Right ventricle myocardium superior (tissue), 1 donor: ENCODE measurements at regions not wholly inside any gene's neighbourhood (a gene's known extent, or its start where the extent isn't known, plus 50 kb on each side); places are given as distances from the start of the nearest gene placed in this dataset.
"Not testable (repeated sequence)": the region's sequence is repeated elsewhere in the genome, so short reads cannot be mapped to it uniquely, and the experiment has no call there.

Source experiments
- ATAC-seq: fragments of 200-7000 bp; cut with Tn5 transposase; one replicate; pipeline ENCODE4 v1.9.1; 2020; ENCODE audit warnings: mild to moderate bottlenecking; ENCODE audit not compliant: poor library complexity
- DNase-seq: peaks from one replicate; pipeline ENCODE4 v3.0.0-alpha.2; 2020
- intact Hi-C: fragments of 100-400 bp; cut with DNase I; formaldehyde crosslinking; loops from one replicate; pipeline ENCODE4 v1.11.2; 2022
- donor health status: DM: no; HTN: yes; CAD: no; lungs with severe emphysema.

DNA sequence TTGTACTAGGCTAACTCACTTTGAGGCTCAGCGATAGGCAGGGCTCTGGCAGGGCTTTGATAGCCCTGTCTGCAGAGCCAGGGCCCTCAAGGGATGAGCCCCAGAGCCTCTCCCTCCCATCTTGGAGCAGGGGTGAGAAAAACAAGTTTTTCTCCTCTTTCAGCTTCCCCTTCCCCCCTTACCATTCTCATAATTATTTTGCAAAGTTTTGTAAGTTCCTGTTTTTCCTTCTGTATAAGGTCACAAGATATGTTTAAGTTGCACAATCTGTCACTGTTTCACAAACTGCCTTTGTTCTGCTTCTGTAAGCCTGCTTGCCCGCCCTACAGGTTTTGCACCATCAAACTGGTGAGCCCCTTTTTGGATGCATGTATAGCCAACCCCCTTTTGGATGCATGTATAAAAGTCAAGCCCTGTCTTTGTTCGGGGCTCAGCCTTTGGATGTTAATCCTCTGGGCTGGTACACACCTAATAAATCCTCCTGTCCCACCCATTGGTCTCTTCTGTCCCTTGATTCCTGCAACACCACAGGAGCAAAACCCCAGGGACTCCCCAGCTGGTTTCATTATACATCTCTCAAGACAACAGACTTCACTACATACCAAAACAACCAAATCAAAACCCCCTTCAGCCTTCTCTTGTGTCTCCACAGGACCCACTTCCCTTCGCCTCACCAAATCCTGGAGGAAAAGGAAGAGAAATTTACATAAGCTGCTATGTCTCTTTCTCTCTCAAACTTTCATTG, 52.5 kb upstream of the RESF1 start:
- DNase-seq, result no peak
- intact Hi-C loops, result no loop called here
- peak; percentile 25 for ATAC-seq

GRCh38 chr12:31903025-31903424, 56.2 kb upstream of the RESF1 start:
- DNase-seq (no peak), ATAC-seq (no peak)
- intact Hi-C loops, result no loop called here

DNA sequence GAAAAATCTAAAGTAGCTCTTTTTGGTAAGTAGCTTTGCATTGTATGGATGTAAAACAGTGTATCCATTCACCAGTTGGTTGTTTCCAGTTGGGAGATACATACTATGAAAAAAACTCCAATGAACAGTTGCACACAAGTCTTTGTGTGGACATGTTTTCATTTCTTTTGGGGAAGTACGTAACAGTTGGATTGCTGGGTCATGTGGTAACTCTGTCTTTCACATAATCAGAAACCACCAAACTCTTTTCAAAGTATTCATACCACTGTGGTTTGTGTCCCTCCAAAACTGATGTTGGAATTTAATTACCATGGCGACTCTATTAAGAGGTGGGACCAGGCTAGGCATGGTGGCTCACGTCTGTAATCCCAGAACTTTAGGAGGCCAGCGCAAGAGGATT, 58.9 kb upstream of the RESF1 start:
- no peak for DNase-seq
- no peak for ATAC-seq
- intact Hi-C loops, result no loop called here

DNA sequence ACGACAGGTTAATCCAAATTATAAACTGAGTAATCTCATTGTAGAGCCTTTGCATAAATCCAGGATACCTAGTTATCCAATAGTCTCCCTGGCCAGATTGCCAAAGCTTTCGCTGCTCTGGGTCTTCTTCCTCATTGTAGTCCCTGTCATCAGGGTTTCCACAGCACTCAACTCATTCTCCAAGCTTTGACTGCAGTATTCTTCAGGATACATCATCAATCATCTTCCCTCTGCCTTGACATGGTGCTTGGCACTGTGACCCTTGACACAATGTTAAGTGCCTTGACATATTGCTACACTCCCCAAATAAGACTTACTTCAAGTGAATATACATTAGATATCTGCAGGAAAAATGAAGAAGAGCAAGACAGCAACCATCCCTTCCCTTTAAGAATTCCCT, 60.1 kb upstream of the RESF1 start:
- intact Hi-C loops, result no loop called here

DNA sequence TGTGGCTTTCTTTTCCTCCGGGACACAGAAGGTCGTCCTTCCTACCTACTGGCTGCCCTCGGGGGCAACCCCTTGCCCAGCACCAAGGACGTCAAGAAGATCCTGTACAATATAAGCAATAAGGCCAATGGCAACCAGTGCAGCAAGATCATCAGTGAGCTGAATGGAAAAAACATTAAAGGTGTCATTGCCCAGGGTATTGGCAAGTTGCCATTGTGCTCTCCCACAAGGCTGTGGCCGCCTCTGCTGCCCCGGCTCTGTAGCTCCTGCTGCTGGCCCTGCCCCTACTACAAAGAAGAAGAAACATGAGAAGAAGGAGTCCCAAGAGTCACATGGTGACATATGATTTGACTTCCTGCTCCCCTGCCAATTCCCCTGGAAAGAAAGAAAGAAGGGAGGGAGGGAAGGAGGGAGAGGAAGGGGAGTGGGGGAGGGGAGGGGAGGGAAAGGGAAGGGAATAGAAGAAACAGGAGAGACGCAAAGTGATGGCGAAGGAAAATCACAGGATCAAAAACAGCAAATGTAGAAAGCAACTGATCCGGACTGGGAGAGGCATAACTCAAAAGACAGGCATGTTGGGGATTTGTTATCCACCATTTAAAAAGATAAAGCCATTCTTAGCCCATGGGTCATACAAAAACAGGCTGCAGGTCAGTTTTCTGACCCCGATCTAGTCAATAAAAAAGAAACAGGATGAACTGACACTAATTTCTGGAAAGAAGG, 61.3 kb upstream of the RESF1 start:
- ATAC-seq (peak; percentile 72), DNase-seq (peak; percentile 62)
- intact Hi-C loops, result no loop called here

More for the DNA sequence above, 60.1 kb upstream of the RESF1 start:
- DNase-seq (no peak), ATAC-seq (no peak)

DNA sequence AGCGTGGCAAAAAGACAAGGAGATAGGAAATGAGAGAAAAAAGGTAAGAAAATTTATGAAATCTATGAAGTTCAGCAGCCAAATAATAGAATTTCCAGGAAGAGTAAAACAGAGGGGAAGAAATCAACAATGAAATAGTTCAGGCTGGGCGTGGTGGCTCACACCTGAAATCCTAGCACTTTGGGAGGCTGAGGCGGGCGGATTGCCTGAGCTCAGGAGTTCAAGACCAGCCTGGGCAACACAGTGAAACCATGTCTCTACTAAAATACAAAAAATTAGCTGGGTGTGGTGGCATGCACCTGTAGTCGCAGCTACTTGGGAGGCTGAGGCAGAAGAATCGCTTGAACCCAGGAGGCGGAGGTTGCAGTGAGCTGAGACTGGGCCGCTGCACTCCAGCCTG, 62.1 kb upstream of the RESF1 start:
- ATAC-seq, DNase-seq, intact Hi-C loops: not testable (repeated sequence)

DNA sequence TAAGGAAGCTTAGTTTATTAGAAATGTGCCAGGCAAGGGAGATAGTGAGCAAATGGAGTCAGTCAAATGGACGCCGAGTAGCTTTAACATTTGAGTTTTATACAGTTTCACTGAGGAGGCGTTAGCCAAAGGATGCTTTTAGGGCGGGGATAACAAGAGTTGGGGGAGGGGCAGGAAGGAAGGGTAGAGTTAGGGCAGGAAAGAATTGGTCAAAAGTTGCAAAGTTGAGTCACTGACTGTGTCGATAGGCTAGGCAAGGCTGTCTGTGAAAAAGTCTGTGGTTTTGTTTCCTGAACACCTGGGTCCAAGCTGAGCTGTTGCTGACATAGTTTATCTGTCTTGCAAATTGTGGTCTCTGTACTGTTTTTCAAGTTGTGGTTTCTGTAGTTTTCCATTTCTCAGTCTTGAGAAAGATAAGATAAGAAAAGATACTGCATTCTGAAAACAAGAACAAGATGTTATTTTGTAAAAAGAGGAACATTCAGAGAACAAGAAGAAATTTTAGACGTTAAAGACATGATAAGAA, 62.6 kb upstream of the RESF1 start:
- DNase-seq, result no peak

GRCh38 chr12:31895449-31896150, 63.6 kb upstream of the RESF1 start:
- intact Hi-C loops, result no loop called here
- no peak for DNase-seq
- ATAC-seq, result no peak

More for the DNA sequence above, 62.6 kb upstream of the RESF1 start:
- intact Hi-C loops, result no loop called here
- ATAC-seq, result peak; percentile 82

DNA sequence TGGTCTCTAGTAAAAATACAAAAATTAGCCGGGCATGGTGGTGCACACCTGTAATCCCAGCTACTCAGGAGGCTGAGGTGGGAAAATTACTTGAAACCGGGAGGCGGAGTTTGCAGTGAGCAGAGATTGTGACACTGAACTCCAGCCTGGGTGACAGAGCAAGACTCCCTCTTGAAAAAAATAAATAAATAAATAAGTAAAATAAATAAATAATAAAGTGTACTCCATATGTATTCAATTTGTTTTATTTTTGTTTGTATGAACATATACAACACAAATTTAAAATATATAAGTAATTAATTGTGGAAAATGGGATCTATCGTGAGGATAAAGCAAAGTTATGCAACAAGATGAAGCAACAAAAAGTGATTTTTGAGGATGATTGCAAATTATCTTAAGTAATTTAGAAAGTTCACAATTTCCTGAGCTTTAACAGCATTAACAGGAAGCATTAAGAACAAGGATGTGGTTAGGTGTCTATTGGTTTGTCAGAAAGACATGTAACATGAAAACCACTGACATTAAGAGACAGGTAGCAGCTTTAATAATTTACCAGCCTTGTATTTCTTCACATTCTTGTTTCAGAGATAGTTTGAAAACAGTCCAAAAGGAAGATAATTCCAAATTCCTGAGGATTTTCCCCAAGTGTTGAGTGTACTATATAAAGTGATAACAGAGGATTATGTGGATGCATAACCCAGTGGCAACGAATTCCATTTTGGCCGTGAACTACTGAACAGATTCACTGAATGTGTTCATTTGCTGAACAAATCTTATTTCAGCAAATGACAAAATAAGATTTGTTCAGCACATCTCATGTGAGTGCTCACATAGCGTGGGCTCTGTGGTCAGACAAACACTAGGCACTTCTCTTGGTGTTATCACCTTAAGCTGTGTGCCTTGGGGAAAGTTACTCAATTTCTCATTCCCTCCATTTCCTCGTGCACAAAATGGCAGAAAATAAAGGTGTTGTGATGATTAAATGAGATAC, 68.6 kb upstream of the RESF1 start:
- intact Hi-C loops, result no loop called here
- DNase-seq, result no peak
- ATAC-seq, result no peak

GRCh38 chr12:31887109-31887811, 72.0 kb upstream of the RESF1 start:
- intact Hi-C loops, result no loop called here
- no peak for DNase-seq
- ATAC-seq, result peak; percentile 27

DNA sequence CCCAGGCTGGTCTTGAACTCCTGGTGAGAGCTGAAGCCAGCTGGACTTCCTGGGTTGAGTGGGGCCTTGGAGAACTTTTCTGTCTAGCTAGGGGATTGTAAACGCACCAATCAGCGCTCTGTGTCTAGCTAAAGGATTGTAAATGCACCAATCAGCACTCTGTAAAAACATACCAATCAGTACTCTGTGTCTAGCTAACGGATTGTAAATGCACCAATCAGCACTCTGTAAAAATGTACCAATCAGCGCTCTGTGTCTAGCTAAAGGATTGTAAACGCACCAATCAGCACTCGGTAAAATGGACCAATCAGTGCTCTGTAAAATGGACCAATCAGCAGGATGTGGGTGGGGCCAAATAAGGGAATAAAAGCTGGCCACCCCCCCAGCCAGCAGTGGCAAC, 76.5 kb upstream of the RESF1 start:
- DNase-seq, ATAC-seq, intact Hi-C loops: not testable (repeated sequence)

GRCh38 chr12:31880340-31880739, 78.9 kb upstream of the RESF1 start:
- no peak for ATAC-seq
- intact Hi-C loops, result no loop called here
- DNase-seq, result no peak

GRCh38 chr12:31877884-31878283, 81.3 kb upstream of the RESF1 start:
- intact Hi-C loops, result no loop called here
- no peak for ATAC-seq
- DNase-seq, result no peak

GRCh38 chr12:31876568-31877424, 82.4 kb upstream of the RESF1 start:
- intact Hi-C loops, result no loop called here
- DNase-seq, result peak; percentile 47
- peak; percentile 70 for ATAC-seq

DNA sequence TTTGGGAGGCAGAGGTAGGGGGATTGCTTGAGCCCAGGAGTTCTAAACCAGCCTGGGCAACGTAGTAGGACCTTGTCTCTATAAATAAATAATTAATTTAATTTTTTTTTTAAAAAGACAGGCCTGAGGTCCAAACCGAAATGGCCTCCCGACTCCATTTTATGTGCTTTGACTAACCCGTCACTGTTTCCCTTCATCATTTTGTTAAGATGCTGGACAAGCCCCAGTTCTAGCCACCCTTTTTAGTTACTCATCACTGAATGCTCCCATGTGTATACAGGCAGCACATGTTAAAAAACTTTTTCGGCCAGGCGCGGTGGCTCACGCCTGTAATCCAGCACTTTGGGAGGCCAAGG, 83.6 kb upstream of the RESF1 start:
- intact Hi-C loops, result no loop called here
- ATAC-seq (no peak), DNase-seq (no peak)

DNA sequence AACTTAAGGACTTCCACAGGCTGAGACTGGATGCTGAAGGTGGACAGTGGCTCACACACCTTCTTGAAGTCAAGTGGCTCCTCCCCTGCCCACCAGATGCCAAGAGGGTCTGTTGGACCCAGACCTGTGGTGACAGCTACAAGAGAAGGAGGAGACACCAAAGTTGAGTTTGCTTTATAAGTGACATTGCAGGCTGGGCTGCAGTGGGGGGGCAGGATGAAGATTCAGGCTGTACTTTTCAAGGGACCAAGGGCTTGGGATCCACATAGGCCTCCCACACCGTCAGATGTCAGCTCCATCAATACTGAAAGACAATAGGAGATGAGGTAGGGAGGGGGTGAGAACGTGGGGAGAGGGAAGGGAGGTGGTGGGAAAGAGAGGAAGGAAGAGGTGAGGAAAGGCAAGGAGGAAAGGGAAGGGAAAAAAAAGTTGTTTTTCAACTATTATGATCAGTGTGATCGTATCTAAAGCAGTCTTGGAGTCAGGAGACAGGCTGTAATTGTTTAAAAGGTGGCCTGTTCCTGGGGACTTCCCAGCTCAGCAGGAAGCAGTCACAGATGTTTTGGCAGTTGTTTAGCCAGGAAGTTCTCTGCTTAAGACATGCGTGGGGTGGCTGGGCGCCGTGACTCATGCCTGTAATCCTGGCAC, 84.1 kb upstream of the RESF1 start:
- peak; percentile 67 for ATAC-seq
- intact Hi-C loops, result no loop called here

More for the DNA sequence above, 84.1 kb upstream of the RESF1 start:
- DNase-seq, result peak; percentile 72
